Left lobe of liver (tissue), 2 donors: ENCODE measurements at regions not wholly inside any gene's neighbourhood (a gene's known extent, or its start where the extent isn't known, plus 50 kb on each side); places are given as distances from the start of the nearest gene placed in this dataset.
"Not testable (repeated sequence)": the region's sequence is repeated elsewhere in the genome, so short reads cannot be mapped to it uniquely, and the experiment has no call there.

Experiments used
- ATAC-seq: fragments of 200-7000 bp; cut with Tn5 transposase; one replicate; pipeline ENCODE4 v1.9.1; 2020; ENCODE audit warnings: mild to moderate bottlenecking, moderate library complexity
- DNase-seq: peaks from one replicate; pipeline ENCODE4 v3.0.0-alpha.2; 2020; ENCODE audit warnings: low spot score
- donor health status: DM: no; HTN: no; CAD: no; lungs with moderate emphysema.
- donor health status: DM: no; HTN: yes; CAD: no.

GRCh38 chr3:14272959-14273560 is 94.4 kb downstream of the LSM3 start:
- not testable (repeated sequence) for DNase-seq, ATAC-seq

DNA sequence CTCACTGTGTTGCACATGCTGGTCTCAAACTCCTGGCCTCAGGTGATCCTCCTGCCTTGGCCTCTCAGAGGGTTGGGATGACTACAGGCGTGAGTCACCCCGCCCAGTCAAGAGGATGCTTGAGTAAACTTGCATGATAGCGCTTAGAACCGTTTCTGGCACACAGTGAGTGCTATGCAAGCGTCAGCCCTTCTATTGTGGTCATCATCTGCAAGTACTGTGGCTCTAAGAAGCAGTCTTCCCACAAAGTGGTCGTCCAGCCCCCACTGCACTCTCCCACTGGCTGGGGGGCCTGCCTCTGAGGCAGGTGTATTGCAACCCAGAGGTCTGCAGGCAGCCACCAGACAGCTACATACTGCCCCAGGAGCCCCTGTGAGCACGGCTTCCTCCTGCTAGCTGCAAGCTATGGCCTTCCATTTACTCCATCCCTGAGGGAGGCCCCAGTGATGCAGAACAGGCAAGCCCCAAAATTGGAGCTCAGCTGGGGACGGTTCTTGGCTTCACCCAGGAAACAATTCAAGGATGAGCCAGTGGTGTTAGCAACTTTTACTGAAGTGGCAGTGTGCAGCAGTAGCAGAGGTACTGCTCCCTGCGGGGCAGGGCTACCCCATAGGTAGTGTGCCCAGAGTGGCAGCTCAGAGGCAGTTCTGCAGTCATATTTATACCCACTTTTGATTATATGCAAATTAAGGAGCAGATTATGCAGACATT is 95.4 kb downstream of the LSM3 start:
- no peak for ATAC-seq

GRCh38 chr3:14274612-14274936 is 96.0 kb downstream of the LSM3 start:
- no peak for DNase-seq
- no peak for ATAC-seq

More for the DNA sequence above, 95.4 kb downstream of the LSM3 start:
- no peak for DNase-seq

GRCh38 chr3:14274999-14275961 is 96.7 kb downstream of the LSM3 start:
- DNase-seq = no peak
- ATAC-seq = no peak

DNA sequence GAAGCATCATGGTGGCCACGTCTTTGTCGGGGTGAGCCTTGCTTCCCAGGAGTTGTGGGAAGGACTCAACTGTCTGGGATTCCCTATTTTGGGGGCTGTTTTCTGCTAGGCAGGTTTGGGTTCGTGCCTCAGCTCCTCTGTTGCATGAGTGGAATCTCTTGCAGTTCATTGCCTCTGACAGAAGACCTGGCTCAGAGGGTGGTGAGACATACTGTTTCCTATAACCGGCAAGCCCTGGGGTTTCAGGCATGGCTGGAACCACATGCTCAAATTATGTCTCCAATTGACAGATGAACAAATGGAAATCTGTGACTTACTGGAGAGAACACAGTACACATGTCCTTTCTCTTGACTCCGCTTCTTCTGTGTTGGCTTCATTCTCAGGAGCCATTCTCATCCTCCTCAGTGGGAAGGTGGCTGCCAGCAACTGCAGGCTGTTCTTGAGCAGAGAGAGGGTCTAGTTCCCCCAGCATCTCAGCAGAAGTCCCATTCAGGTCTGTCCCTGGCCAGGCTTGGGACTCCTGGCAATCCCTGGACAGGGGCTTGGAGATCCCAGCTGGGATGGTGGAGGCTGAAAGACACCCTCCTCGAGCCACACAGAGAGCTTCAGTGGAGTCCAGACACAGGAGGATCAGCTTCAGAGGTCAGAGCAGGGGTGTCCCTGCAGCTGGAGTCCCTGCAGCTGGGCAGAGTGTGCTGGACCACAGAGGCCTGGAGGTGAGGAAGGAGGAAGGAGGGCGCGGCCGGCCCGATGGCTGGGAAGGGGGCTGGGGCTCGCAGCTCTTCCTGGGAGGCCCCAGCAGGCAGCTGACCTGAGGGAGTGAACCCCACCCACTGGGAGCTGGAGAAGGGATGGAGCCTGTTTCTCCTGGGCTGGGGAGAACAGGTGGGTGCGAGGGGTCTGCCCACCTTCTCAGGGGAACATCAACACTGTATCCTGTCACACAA is 97.6 kb downstream of the LSM3 start:
- no peak for DNase-seq

GRCh38 chr3:14277557-14277956 is 98.9 kb downstream of the LSM3 start:
- no peak for ATAC-seq
- no peak for DNase-seq

More for the DNA sequence above, 97.6 kb downstream of the LSM3 start:
- no peak for ATAC-seq

GRCh38 chr3:14278265-14278798 is 99.7 kb downstream of the LSM3 start:
- ATAC-seq = no peak
- no peak for DNase-seq

DNA sequence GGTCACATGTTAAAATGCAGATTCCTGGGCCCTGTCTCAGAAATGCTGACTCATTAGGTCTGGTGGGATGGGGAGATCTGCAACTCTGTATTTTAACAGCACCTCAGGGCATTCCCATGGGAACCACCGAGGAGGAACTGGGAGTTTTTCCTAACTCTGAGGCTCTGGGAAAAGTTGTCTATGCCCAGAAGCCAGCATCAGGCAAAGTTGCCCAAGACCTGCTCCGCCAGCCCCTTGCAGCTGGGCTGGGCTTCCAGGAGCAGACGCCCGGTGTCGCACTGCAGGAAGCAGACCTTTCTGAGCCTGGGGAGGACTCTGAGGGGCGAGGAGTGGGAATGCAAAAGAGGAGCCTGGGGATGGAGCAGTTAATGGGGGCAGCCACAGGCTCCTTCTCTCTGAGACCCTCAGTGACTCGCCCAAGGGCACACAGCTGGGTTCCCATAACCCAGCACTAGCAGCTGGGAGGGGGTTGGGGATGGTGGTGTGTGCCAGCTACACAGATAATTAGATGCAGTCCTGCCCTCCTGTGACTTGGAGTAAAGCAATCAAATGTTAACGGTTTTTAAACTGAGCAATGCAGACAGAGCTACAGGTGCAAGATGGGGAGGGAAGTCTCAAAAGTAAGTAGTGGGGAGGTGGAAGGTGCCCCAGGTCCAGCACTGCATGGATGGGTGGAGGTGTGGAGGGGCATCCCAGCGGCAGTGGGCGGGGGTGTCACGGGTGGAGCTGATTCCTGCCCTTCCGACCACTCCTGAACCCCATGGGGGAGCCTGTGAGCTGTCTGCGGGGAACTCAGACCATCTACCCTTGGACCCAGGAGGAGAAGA is 100.4 kb downstream of the LSM3 start:
- no peak for DNase-seq
- ATAC-seq = no peak

- ATAC-seq (no peak), DNase-seq (no peak)
These were observed 101.0 kb downstream of the LSM3 start for GRCh38 chr3:14279626-14280061.

DNA sequence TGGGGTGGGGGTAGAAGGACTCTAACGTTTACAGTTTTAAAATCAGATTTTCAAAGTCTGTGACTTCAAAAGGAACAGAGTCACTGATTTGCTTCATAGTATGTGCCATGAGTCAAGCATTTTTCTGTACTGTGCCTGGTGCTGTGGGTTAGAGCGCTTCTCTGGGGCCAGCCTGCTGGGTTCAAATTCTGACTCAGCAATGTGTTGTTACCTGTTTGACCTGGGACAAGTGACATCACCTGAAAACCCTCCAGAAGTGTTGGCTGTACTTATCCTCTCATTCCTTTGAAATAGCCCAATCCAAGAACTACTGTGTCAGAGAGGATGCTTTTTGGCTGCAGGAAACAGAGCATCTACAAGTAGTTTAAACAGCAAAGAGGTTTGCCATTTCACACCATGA is 101.7 kb downstream of the LSM3 start:
- ATAC-seq (no peak), DNase-seq (no peak)

DNA sequence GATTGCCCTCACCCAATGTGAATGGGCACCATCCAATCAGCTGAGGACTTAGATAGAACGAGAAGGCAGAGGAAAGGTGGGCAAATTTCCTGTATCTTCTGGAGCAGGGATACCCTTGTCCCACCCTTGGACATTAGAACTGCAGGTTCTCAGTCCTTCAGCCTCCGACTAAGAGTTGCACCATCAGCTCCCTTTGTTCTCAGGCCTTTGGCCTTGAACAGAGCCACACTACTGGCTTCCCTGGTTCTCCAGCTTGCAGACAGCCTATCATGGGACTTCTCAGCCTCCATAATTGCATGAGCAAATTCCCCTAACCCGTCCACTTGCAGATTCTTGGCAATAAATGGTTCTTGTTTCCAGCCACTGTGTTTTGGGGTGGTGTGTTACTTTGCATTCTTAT is 102.4 kb downstream of the LSM3 start:
- DNase-seq (no peak), ATAC-seq (no peak)

DNA sequence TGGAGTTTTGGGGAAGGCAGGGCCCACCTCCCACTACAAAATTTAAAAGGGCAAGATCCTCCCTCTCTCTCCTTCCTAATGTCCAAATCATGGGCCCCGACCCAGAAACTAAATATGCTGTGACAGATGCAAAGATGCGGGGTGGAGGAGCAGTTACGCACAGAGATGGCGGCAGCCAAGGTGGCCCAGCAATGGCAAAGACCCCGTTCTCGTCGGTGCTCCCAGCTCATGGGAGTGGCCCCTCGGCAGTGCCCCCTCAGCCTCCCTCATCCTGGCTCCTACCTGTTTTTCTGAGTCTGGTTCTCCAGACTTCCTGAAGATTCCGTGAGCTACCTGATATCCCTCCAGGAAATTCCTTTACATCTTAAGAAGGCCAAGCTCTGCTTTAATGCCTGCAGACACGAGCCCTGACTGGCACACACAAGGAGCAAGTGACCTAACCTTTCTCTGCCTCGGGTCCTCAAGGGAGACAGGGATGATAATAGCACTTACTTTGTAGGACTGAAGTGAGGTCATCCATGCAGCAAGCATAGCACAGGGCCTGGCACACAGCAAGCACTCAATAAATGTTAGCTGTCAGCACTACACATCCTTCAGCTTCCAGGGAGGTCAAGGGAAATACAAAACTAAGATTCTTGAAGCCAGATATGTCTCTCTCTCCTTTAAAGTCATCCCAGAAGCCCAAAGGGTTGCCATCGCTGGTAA is 103.5 kb downstream of the LSM3 start:
- ATAC-seq = no peak

GRCh38 chr3:14282706-14283075 is 104.1 kb downstream of the LSM3 start:
- ATAC-seq (no peak), DNase-seq (no peak)

More for the DNA sequence above, 103.5 kb downstream of the LSM3 start:
- DNase-seq = no peak

DNA sequence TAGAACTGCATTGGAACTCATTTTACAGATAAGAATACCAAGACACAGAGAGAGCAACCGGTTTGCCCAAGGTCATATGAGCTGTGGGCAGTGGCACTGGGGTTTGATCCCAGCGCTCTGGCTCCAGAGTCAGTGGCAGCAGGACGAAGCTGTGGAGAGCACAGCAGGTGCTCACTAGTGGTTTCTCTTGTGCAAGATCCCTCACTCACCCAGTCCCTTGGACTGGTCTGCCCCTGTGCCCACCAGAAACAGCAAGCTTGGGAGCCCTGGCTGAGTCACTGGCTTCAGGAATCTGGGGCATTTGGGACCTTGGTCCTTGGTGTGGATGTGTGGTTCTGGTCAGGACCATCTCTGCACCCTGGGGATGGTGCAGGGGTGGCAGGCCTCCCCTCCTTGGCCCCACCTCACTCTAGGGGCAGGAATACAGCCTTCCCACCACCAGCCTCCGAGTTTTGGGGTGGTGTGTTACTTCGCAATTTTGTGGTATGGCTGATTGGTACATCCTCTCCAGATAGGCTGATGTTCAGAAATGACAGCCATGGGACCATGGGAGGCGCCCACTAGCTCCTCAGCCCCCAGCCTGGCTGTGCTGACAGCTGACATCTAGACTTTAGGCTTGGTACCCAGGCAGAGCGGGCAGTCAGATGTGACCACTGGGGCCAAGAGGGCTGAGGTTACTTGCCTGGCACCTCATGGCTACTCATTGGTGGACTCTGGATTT is 104.6 kb downstream of the LSM3 start:
- DNase-seq = no peak
- ATAC-seq = no peak

GRCh38 chr3:14283813-14284438 is 105.3 kb downstream of the LSM3 start:
- no peak for DNase-seq
- no peak for ATAC-seq

- DNase-seq (no peak), ATAC-seq (peak; percentile 12)
These were observed 106.3 kb downstream of the LSM3 start for GRCh38 chr3:14284694-14285547.

GRCh38 chr3:14285548-14285925 is 106.9 kb downstream of the LSM3 start:
- ATAC-seq (no peak), DNase-seq (no peak)
